Ovary (tissue), 7 donors: ENCODE measurements at regions not wholly inside any gene's neighbourhood (a gene's known extent, or its start where the extent isn't known, plus 50 kb on each side); places are given as distances from the start of the nearest gene placed in this dataset.
A peak's percentile ranks its signal among the peaks of the same experiment; 100 is the strongest.

ENCODE experiments used
- DNase-seq, 5 donors: peaks; one replicate each; pipeline ENCODE4 v3.0.0-alpha.2; 2019 to 2020
- H3K27ac ChIP-seq, 2 donors: fragments of 200-600 bp; one replicate each; pipeline versions ENCODE4 v1.5.1 to v1.8.0; 2019 to 2022
- H3K27me3 ChIP-seq: fragments of 200-600 bp; one replicate; pipeline ENCODE4 v1.8.0; 2022
- H3K36me3 ChIP-seq: fragments of 200-600 bp; sonication (generic); one replicate; pipeline ENCODE4 v1.5.1; 2019
- H3K4me1 ChIP-seq: one replicate; pipeline ENCODE4 v1.8.1; 2013; ENCODE audit warnings: mild to moderate bottlenecking, moderate library complexity; ENCODE audit not compliant: insufficient read depth
- H3K4me3 ChIP-seq: fragments of 200-600 bp; sonication (generic); one replicate; pipeline ENCODE4 v1.5.1; 2017
- H3K9me3 ChIP-seq, 2 donors: fragments of 200-600 bp in 1 of 2; sonication (generic) in 1 of 2; one replicate each; pipeline versions ENCODE4 v1.5.1 to v1.8.1; 2013 to 2019; ENCODE audit warnings: mild to moderate bottlenecking in 1 of 2, moderate library complexity in 1 of 2
- EP300 ChIP-seq: sonication (generic); formaldehyde crosslinking; IDR thresholded peaks from one replicate; pipeline ENCODE4 v1.6.1; 2017; ENCODE audit warnings: antibody characterized with exemption
- POLR2A ChIP-seq: fragments of 450-650 bp; IDR thresholded peaks from one replicate; pipeline ENCODE4 v1.6.1; 2017; ENCODE audit warnings: antibody characterized with exemption, mild to moderate bottlenecking, moderate library complexity
- WGBS, 3 donors: extraction: QIAGEN DNeasy Blood & Tissue Kit in 1 of 3; methylation state at CpG; one replicate each; pipeline versions ENCODE4 v1.1.5 to v1.1.7; 2013 to 2017; 5-methylcytosine and 5-hydroxymethylcytosine counted together
- intact Hi-C, 4 donors: fragments of 100-400 bp; cut with DNase I; formaldehyde crosslinking; loops; one replicate each; pipeline versions ENCODE4 v1.11.0 to v1.15.1; 2022 to 2023
- TF ChIP-seq, protein P1 (sequence below), 3 donors: fragments of 450-650 bp in 2 of 3; fragments of 200-600 bp in 1 of 3; IDR thresholded peaks; one replicate each; pipeline versions ENCODE4 v1.5.1 to v1.8.0; 2016 to 2022; ENCODE audit warnings: antibody characterized with exemption in 3 of 3, mild to moderate bottlenecking in 1 of 3
- donor health status: DM: no; HTN: no; CAD: no; lungs with moderate emphysema.
- donor health status: DM: no; HTN: no; CAD: no.
- donor health status: Bipolar disorder and iron deficiency.
- donor health status: DM: no; HTN: no; CAD: no.
- donor health status: DM: yes; HTN: yes; CAD: no.

GRCh38 chr15:62299541-62299940 lies 134.5 kb upstream of the C2CD4B start:
- no peaks in the 10 kb centered on the region for H3K27me3 ChIP-seq
- TF ChIP-seq POLR2A = no peak
- TF ChIP-seq, protein P1, sequence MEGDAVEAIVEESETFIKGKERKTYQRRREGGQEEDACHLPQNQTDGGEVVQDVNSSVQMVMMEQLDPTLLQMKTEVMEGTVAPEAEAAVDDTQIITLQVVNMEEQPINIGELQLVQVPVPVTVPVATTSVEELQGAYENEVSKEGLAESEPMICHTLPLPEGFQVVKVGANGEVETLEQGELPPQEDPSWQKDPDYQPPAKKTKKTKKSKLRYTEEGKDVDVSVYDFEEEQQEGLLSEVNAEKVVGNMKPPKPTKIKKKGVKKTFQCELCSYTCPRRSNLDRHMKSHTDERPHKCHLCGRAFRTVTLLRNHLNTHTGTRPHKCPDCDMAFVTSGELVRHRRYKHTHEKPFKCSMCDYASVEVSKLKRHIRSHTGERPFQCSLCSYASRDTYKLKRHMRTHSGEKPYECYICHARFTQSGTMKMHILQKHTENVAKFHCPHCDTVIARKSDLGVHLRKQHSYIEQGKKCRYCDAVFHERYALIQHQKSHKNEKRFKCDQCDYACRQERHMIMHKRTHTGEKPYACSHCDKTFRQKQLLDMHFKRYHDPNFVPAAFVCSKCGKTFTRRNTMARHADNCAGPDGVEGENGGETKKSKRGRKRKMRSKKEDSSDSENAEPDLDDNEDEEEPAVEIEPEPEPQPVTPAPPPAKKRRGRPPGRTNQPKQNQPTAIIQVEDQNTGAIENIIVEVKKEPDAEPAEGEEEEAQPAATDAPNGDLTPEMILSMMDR (IDR thresholded peaks at IDR 0.05) = no peak
- TF ChIP-seq EP300 = no peak
- DNase-seq = no peak
- intact Hi-C loops = no loop called here
- 90 to 94% (median 94%) methylated on average over 10 of the region's 10 CpGs for WGBS, 3 donors
- peaks cover 1% of the 10 kb centered on the region for H3K4me1 ChIP-seq
- H3K27ac ChIP-seq = no peak overlapping the region
- H3K36me3 ChIP-seq = no peaks in the 10 kb centered on the region
- no peak overlapping the region for H3K4me3 ChIP-seq
- H3K9me3 ChIP-seq = no peaks in the 10 kb centered on the region

GRCh38 chr15:62301993-62302675 lies 137.0 kb upstream of the C2CD4B start:
- Histone ChIP-seq H3K9me3 (no peaks in the 10 kb centered on the region), H3K36me3 (no peaks in the 10 kb centered on the region), H3K4me3 (no peak overlapping the region), H3K27ac (no peak overlapping the region), H3K4me1 (peaks cover 1% of the 10 kb centered on the region), H3K27me3 (no peaks in the 10 kb centered on the region)
- no peak for DNase-seq
- 45 to 58% (median 50%) methylated on average over 3 of the region's 3 CpGs for WGBS, 3 donors
- intact Hi-C loops = loop anchor here in 1 of 4 donors (10.0 kb wide), 1 partner anchor 713 kb away; no protein-coding TSS in a partner anchor
- TF ChIP-seq EP300 (no peak), POLR2A (no peak)
- TF ChIP-seq, protein P1 (IDR thresholded peaks at IDR 0.05) = no peak

- H3K27me3 ChIP-seq = no peaks in the 10 kb centered on the region
- H3K36me3 ChIP-seq = no peaks in the 10 kb centered on the region
- H3K27ac ChIP-seq = no peak overlapping the region
- intact Hi-C loops = loop anchor here in 1 of 4 donors (10.0 kb wide), 1 partner anchor 708 kb away; no protein-coding TSS in a partner anchor
- TF ChIP-seq, protein P1 (IDR thresholded peaks at IDR 0.05) = peak in 1 of 3 donors; percentile 40
- TF ChIP-seq POLR2A = no peak
- no peak for TF ChIP-seq EP300
- peak in 3 of 5 donors; percentile 21 to 38 (median 32) for DNase-seq
- no peak overlapping the region for H3K4me3 ChIP-seq
- peaks cover 1% of the 10 kb centered on the region for H3K4me1 ChIP-seq
- 13 to 16% (median 13%) methylated on average over 9 of the region's 9 CpGs for WGBS, 3 donors
- H3K9me3 ChIP-seq = no peaks in the 10 kb centered on the region
These were observed 141.9 kb upstream of the C2CD4B start for GRCh38 chr15:62306851-62307504.

GRCh38 chr15:62307551-62307950 lies 142.5 kb upstream of the C2CD4B start:
- no peaks in the 10 kb centered on the region for H3K36me3 ChIP-seq
- H3K4me3 ChIP-seq = no peak overlapping the region
- H3K4me1 ChIP-seq = no peaks in the 10 kb centered on the region
- H3K27me3 ChIP-seq = no peaks in the 10 kb centered on the region
- intact Hi-C loops = loop anchor here in 1 of 4 donors (10.0 kb wide), 1 partner anchor 707 kb away; no protein-coding TSS in a partner anchor
- no peak for DNase-seq
- WGBS, 3 donors = 91 to 95% (median 92%) methylated on average over 2 of the region's 2 CpGs
- no peak overlapping the region for H3K27ac ChIP-seq
- no peaks in the 10 kb centered on the region for H3K9me3 ChIP-seq
- no peak for TF ChIP-seq POLR2A
- no peak for TF ChIP-seq EP300
- TF ChIP-seq, protein P1 (IDR thresholded peaks at IDR 0.05) = no peak
